ENCODE measurements at regions not wholly inside any gene's neighbourhood (a gene's known extent, or its start where the extent isn't known, plus 50 kb on each side); places are given as distances from the start of the nearest gene placed in this dataset.

- DNase-seq (ENCODE audit: low read depth in 1 of 2, low spot score in 1 of 2), result peak; percentile 69 to 80
- Histone ChIP-seq H3K4me1 (peaks cover 79% of the 10 kb centered on the region), H3K9me3 (no peaks in the 10 kb centered on the region), H3K4me2 (peak overlapping the region; percentile 57), H3K27ac (peak overlapping the region; percentile 71 to 87), H3K4me3 (no peak overlapping the region)
- ATAC-seq, result peak; percentile 88 to 89
- TF ChIP-seq JUNB (IDR thresholded peaks at IDR 0.05) (peak; percentile 83), MAFK (IDR thresholded peaks at IDR 0.05; ENCODE audit: partially characterized antibody) (peak; percentile 26), HDAC2 (IDR thresholded peaks at IDR 0.05) (no peak), RAD21 (conservative IDR thresholded peaks at IDR 0.05 in 1 of 2, IDR thresholded peaks at IDR 0.05 in 1 of 2) (peak in 1 of 2 experiments; percentile 34; a peak in 1 of 5 replicates), MAZ (IDR thresholded peaks at IDR 0.05; ENCODE audit: borderline replicate concordance, low read depth, low read length) (no peak), EP300 (IDR thresholded peaks at IDR 0.05) (peak; percentile 40 to 65; a peak in 3 of 5 replicates), HMGXB4 (CRISPR knock-in tag; IDR thresholded peaks at IDR 0.05; ENCODE audit: borderline replicate concordance) (no peak), FOSL2 (IDR thresholded peaks at IDR 0.05) (peak; percentile 77), FOSL2 (CRISPR knock-in tag; IDR thresholded peaks at IDR 0.05) (peak; percentile 94), JUN (IDR thresholded peaks at IDR 0.05) (peak; percentile 63 to 66; a peak in 3 of 5 replicates)
- ChIA-PET CTCF (interaction anchor here (0.6 to 3.5 kb wide), 8 partner anchors 9 to 885 kb away, joined by 3 to 17 read pairs (median 4); no protein-coding TSS in a partner anchor), POLR2A (interaction anchor here (0.6 to 1.4 kb wide), 8 partner anchors 27 to 410 kb away, joined by 3 to 7 read pairs (median 3); partner anchors contain the start of gene MTAP)
- peak; percentile 54 for FAIRE-seq
- WGBS (ENCODE audit: missing lambda C conversion rate), result 4% methylated on average over 4 of the region's 4 CpGs
These were observed 202.7 kb upstream of the CDKN2B start for GRCh38 chr9:22211588-22212360.

DNA sequence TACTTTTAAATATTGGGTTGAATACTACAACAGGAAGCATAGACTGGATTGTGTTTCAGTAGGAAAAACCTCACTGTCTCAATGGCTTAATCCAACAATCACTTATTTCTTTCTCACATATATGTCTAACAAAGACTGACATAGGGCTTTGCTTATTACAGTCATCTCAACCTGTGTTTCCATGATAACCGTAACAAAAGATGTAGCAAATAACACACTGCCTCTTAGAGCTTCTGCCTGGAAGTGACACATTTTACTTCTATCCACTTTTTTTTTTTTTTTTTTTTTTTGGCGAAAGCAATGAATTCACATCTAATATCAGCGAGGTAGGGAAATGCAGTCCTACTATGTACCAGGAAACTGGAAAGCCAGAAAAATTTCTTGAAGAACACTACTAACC, 204.9 kb upstream of the CDKN2B start:
- DNase-seq (ENCODE audit: low read depth in 1 of 2, low spot score in 1 of 2) (no peak), FAIRE-seq (no peak), ATAC-seq (no peak)
- peak overlapping the region; percentile 9 to 63; a peak in 4 of 6 replicates for H3K27ac ChIP-seq
- H3K4me1 ChIP-seq, result peaks cover 57% of the 10 kb centered on the region
- no peak overlapping the region for H3K4me2 ChIP-seq
- WGBS (ENCODE audit: missing lambda C conversion rate), result 95% methylated on average over 3 of the region's 3 CpGs
- no peaks in the 10 kb centered on the region for H3K9me3 ChIP-seq
- CTCF ChIA-PET, result interaction anchor here (0.9 to 3.5 kb wide), 3 partner anchors 25 to 401 kb away, joined by 3 to 17 read pairs (median 9); no protein-coding TSS in a partner anchor
- POLR2A ChIA-PET, result no interaction called here
- TF ChIP-seq HOXA7 (CRISPR knock-in tag; IDR thresholded peaks at IDR 0.05), result no peak
- no peak for TF ChIP-seq HMGXB4 (CRISPR knock-in tag; IDR thresholded peaks at IDR 0.05; ENCODE audit: borderline replicate concordance)
- TF ChIP-seq CBX8 (IDR thresholded peaks at IDR 0.05), result no peak
- TF ChIP-seq CHD4 (IDR thresholded peaks at IDR 0.05; ENCODE audit: borderline replicate concordance), result no peak
- TF ChIP-seq HEYL (CRISPR knock-in tag; IDR thresholded peaks at IDR 0.05), result no peak
- H3K4me3 ChIP-seq, result no peak overlapping the region

DNA sequence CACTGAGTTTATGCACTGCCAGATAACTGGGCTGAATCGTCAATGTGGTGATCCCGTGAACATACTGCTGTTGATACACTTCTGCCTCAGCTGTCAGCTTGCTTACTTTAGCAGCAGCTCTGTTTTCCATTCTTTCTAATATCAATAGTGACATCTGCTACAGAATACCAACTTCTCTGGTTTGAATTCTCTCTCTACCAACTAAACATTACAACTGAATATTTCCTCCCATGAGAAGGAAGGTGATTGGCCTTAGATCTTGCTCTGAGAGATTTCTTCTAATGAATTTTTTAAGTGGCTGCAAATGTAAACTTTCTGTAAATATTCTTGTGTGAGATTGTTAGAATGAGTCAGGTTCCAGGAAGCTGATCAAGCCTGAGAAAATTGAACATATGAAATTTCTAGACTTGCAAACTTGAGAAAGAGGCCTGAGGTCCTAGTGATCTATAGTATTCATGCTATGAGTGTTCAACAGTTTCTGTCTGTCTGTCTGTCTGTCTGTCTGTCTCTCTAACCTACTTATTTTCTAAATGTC, 205.5 kb upstream of the CDKN2B start:
- ChIA-PET POLR2A (no interaction called here), CTCF (interaction anchor here (2.3 to 3.5 kb wide), 2 partner anchors 24 to 402 kb away, joined by 9 to 17 read pairs; no protein-coding TSS in a partner anchor)
- peaks cover 52% of the 10 kb centered on the region for H3K4me1 ChIP-seq
- H3K4me3 ChIP-seq, result no peak overlapping the region
- no peaks in the 10 kb centered on the region for H3K9me3 ChIP-seq
- FAIRE-seq (no peak), ATAC-seq (no peak), DNase-seq (ENCODE audit: low read depth in 1 of 2, low spot score in 1 of 2) (no peak)
- H3K27ac ChIP-seq, result peak overlapping the region; percentile 9 to 63; a peak in 4 of 6 replicates
- no peak overlapping the region for H3K4me2 ChIP-seq
- TF ChIP-seq RCOR1 (IDR thresholded peaks at IDR 0.05; ENCODE audit: low read depth, low read length), result no peak
- TF ChIP-seq HOXB5 (CRISPR knock-in tag; IDR thresholded peaks at IDR 0.05), result no peak
- TF ChIP-seq HMGXB4 (CRISPR knock-in tag; IDR thresholded peaks at IDR 0.05; ENCODE audit: borderline replicate concordance), result no peak
- TF ChIP-seq, protein P1, sequence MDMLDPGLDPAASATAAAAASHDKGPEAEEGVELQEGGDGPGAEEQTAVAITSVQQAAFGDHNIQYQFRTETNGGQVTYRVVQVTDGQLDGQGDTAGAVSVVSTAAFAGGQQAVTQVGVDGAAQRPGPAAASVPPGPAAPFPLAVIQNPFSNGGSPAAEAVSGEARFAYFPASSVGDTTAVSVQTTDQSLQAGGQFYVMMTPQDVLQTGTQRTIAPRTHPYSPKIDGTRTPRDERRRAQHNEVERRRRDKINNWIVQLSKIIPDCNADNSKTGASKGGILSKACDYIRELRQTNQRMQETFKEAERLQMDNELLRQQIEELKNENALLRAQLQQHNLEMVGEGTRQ (IDR thresholded peaks at IDR 0.05), result no peak
- TF ChIP-seq, protein P2, sequence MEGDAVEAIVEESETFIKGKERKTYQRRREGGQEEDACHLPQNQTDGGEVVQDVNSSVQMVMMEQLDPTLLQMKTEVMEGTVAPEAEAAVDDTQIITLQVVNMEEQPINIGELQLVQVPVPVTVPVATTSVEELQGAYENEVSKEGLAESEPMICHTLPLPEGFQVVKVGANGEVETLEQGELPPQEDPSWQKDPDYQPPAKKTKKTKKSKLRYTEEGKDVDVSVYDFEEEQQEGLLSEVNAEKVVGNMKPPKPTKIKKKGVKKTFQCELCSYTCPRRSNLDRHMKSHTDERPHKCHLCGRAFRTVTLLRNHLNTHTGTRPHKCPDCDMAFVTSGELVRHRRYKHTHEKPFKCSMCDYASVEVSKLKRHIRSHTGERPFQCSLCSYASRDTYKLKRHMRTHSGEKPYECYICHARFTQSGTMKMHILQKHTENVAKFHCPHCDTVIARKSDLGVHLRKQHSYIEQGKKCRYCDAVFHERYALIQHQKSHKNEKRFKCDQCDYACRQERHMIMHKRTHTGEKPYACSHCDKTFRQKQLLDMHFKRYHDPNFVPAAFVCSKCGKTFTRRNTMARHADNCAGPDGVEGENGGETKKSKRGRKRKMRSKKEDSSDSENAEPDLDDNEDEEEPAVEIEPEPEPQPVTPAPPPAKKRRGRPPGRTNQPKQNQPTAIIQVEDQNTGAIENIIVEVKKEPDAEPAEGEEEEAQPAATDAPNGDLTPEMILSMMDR (IDR thresholded peaks at IDR 0.05), result no peak
- WGBS (ENCODE audit: missing lambda C conversion rate), result 87% methylated on average over 2 of the region's 2 CpGs

Data from A549 (cell line).